Stimulated activated effector memory CD8-positive, alpha-beta T cell treated with anti-CD3 and anti-CD28 coated beads, Interleukin-12 subunit alpha, Interleukin-12 subunit beta, amount 100 ng/mL, for 72 hours (primary cell): ENCODE measurements at regions not wholly inside any gene's neighbourhood (a gene's known extent, or its start where the extent isn't known, plus 50 kb on each side); places are given as distances from the start of the nearest gene placed in this dataset.
A peak's percentile ranks its signal among the peaks of the same experiment; 100 is the strongest.
"Not testable (repeated sequence)": the region's sequence is repeated elsewhere in the genome, so short reads cannot be mapped to it uniquely, and the experiment has no call there.

Source experiments
- ATAC-seq: fragments of 150-1000 bp; cut with Tn5 transposase; 2 replicates; pipeline ENCODE4 v1.10.0; 2021
- DNase-seq, 2 donors: peaks; one replicate each; pipeline ENCODE4 v3.0.0; 2021 to 2022; ENCODE audit warnings: low spot score in 2 of 2
- H3K27ac Mint-ChIP-seq: one replicate; pipeline ENCODE4 v1.8.0; 2022; ENCODE audit warnings: mild to moderate bottlenecking, mixed read lengths
- H3K36me3 Mint-ChIP-seq: one replicate; pipeline ENCODE4 v1.8.0; 2022; ENCODE audit warnings: mild to moderate bottlenecking, mixed read lengths
- H3K4me1 Mint-ChIP-seq: one replicate; pipeline ENCODE4 v1.8.0; 2022; ENCODE audit warnings: mixed read lengths
- H3K4me3 Mint-ChIP-seq: one replicate; pipeline ENCODE4 v1.8.0; 2022; ENCODE audit warnings: mild to moderate bottlenecking, mixed read lengths
- H3K9me3 Mint-ChIP-seq: one replicate; pipeline ENCODE4 v1.8.0; 2022; ENCODE audit warnings: mixed read lengths

- Mint-ChIP-seq H3K27ac (no peak overlapping the region), H3K4me3 (no peak overlapping the region), H3K9me3 (no peaks in the 10 kb centered on the region), H3K4me1 (peaks cover 22% of the 10 kb centered on the region), H3K36me3 (no peaks in the 10 kb centered on the region)
- no peak for ATAC-seq
- DNase-seq: no peak
These were observed 102.9 kb upstream of the KLF13 start for GRCh38 chr15:31223478-31224350.

GRCh38 chr15:31224661-31225060 is 102.0 kb upstream of the KLF13 start:
- DNase-seq, H3K4me3 Mint-ChIP-seq, ATAC-seq, H3K27ac Mint-ChIP-seq, H3K36me3 Mint-ChIP-seq, H3K9me3 Mint-ChIP-seq: not testable (repeated sequence)
- peaks cover 22% of the 10 kb centered on the region for H3K4me1 Mint-ChIP-seq

- no peak overlapping the region for H3K4me3 Mint-ChIP-seq
- H3K36me3 Mint-ChIP-seq: no peaks in the 10 kb centered on the region
- peaks cover 22% of the 10 kb centered on the region for H3K4me1 Mint-ChIP-seq
- no peak for DNase-seq
- no peak for ATAC-seq
- H3K9me3 Mint-ChIP-seq: no peaks in the 10 kb centered on the region
- H3K27ac Mint-ChIP-seq: no peak overlapping the region
These were observed 101.2 kb upstream of the KLF13 start for GRCh38 chr15:31225356-31225955.

GRCh38 chr15:31226021-31226420 is 100.6 kb upstream of the KLF13 start:
- Mint-ChIP-seq H3K27ac (no peak overlapping the region), H3K4me1 (peaks cover 22% of the 10 kb centered on the region), H3K9me3 (no peaks in the 10 kb centered on the region), H3K4me3 (no peak overlapping the region), H3K36me3 (no peaks in the 10 kb centered on the region)
- ATAC-seq: no peak
- no peak for DNase-seq

GRCh38 chr15:31227235-31227634 is 99.4 kb upstream of the KLF13 start:
- Mint-ChIP-seq H3K36me3 (peaks cover 6% of the 10 kb centered on the region), H3K27ac (no peak overlapping the region), H3K9me3 (no peaks in the 10 kb centered on the region), H3K4me1 (peaks cover 20% of the 10 kb centered on the region), H3K4me3 (no peak overlapping the region)
- DNase-seq (no peak), ATAC-seq (no peak)

GRCh38 chr15:31228011-31228484 is 98.6 kb upstream of the KLF13 start:
- no peak for ATAC-seq
- Mint-ChIP-seq H3K4me3 (no peak overlapping the region), H3K9me3 (no peaks in the 10 kb centered on the region), H3K36me3 (peaks cover 6% of the 10 kb centered on the region), H3K4me1 (peaks cover 12% of the 10 kb centered on the region), H3K27ac (no peak overlapping the region)
- DNase-seq: no peak

- H3K4me1 Mint-ChIP-seq: peaks cover 8% of the 10 kb centered on the region
- H3K9me3 Mint-ChIP-seq: no peaks in the 10 kb centered on the region
- no peak overlapping the region for H3K27ac Mint-ChIP-seq
- H3K36me3 Mint-ChIP-seq: peaks cover 6% of the 10 kb centered on the region
- ATAC-seq (peak; percentile 76), DNase-seq (no peak)
- no peak overlapping the region for H3K4me3 Mint-ChIP-seq
These were observed 97.4 kb upstream of the KLF13 start for GRCh38 chr15:31228980-31229826.

- no peaks in the 10 kb centered on the region for H3K4me1 Mint-ChIP-seq
- ATAC-seq (peak; percentile 64), DNase-seq (no peak)
- no peak overlapping the region for H3K4me3 Mint-ChIP-seq
- peaks cover 6% of the 10 kb centered on the region for H3K36me3 Mint-ChIP-seq
- H3K27ac Mint-ChIP-seq: peak overlapping the region; percentile 58
- no peaks in the 10 kb centered on the region for H3K9me3 Mint-ChIP-seq
These were observed 95.8 kb upstream of the KLF13 start for GRCh38 chr15:31230630-31231485.

GRCh38 chr15:31234815-31235214 is 91.8 kb upstream of the KLF13 start:
- H3K4me1 Mint-ChIP-seq: no peaks in the 10 kb centered on the region
- no peak for DNase-seq
- peaks cover 6% of the 10 kb centered on the region for H3K36me3 Mint-ChIP-seq
- no peak overlapping the region for H3K4me3 Mint-ChIP-seq
- H3K27ac Mint-ChIP-seq: no peak overlapping the region
- no peak for ATAC-seq
- H3K9me3 Mint-ChIP-seq: no peaks in the 10 kb centered on the region

- no peak overlapping the region for H3K27ac Mint-ChIP-seq
- ATAC-seq (no peak), DNase-seq (no peak)
- H3K4me1 Mint-ChIP-seq: no peaks in the 10 kb centered on the region
- H3K9me3 Mint-ChIP-seq: no peaks in the 10 kb centered on the region
- no peak overlapping the region for H3K4me3 Mint-ChIP-seq
- H3K36me3 Mint-ChIP-seq: peaks cover 6% of the 10 kb centered on the region
These were observed 91.1 kb upstream of the KLF13 start for GRCh38 chr15:31235311-31236183.

GRCh38 chr15:31236184-31237042 is 90.2 kb upstream of the KLF13 start:
- DNase-seq: no peak
- Mint-ChIP-seq H3K36me3 (peaks cover 6% of the 10 kb centered on the region), H3K27ac (no peak overlapping the region), H3K4me3 (no peak overlapping the region), H3K4me1 (peaks cover 3% of the 10 kb centered on the region), H3K9me3 (no peaks in the 10 kb centered on the region)
- ATAC-seq: no peak

- Mint-ChIP-seq H3K36me3 (peaks cover 3% of the 10 kb centered on the region), H3K4me3 (no peak overlapping the region), H3K9me3 (no peaks in the 10 kb centered on the region), H3K27ac (no peak overlapping the region), H3K4me1 (peaks cover 9% of the 10 kb centered on the region)
- no peak for ATAC-seq
- DNase-seq: no peak
These were observed 89.7 kb upstream of the KLF13 start for GRCh38 chr15:31237043-31237324.

GRCh38 chr15:31238906-31239305 is 87.7 kb upstream of the KLF13 start:
- Mint-ChIP-seq H3K9me3 (no peaks in the 10 kb centered on the region), H3K4me3 (no peak overlapping the region), H3K36me3 (no peaks in the 10 kb centered on the region), H3K4me1 (peaks cover 12% of the 10 kb centered on the region), H3K27ac (no peak overlapping the region)
- DNase-seq (no peak), ATAC-seq (no peak)
